ENCODE measurements at regions not wholly inside any gene's neighbourhood (a gene's known extent, or its start where the extent isn't known, plus 50 kb on each side); places are given as distances from the start of the nearest gene placed in this dataset.

GRCh38 chr1:112247961-112248360 is 148.1 kb upstream of the CTTNBP2NL start:
- no peak overlapping the region for H3K27ac ChIP-seq (ENCODE audit: low read depth, low read length)

GRCh38 chr1:112250892-112251291 is 145.1 kb upstream of the CTTNBP2NL start:
- no peak overlapping the region for H3K27ac ChIP-seq (ENCODE audit: low read depth, low read length)
- H3K9ac ChIP-seq (ENCODE audit: low read depth, low read length) = no peak overlapping the region
- H3K4me3 ChIP-seq (ENCODE audit: low read depth, low read length) = no peak overlapping the region
- peaks cover 4% of the 10 kb centered on the region; the same call in 1 of the 2 replicates for H3K4me1 ChIP-seq (ENCODE audit: control insufficient read depth, insufficient read depth, low read length)
- H3K9me3 ChIP-seq (ENCODE audit: control insufficient read depth, insufficient read depth, low read length) = no peaks in the 10 kb centered on the region
- no peaks in the 10 kb centered on the region for H3K36me3 ChIP-seq (ENCODE audit: control insufficient read depth, insufficient read depth, low read length)
- no peaks in the 10 kb centered on the region for H3K27me3 ChIP-seq (ENCODE audit: control insufficient read depth, insufficient read depth, low read length)

More at GRCh38 chr1:112247961-112248360, 148.1 kb upstream of the CTTNBP2NL start:
- H3K36me3 ChIP-seq (ENCODE audit: control insufficient read depth, insufficient read depth, low read length) = no peaks in the 10 kb centered on the region
- no peak overlapping the region for H3K4me3 ChIP-seq (ENCODE audit: low read depth, low read length)
- H3K9ac ChIP-seq (ENCODE audit: low read depth, low read length) = no peak overlapping the region
- H3K27me3 ChIP-seq (ENCODE audit: control insufficient read depth, insufficient read depth, low read length) = no peaks in the 10 kb centered on the region
- H3K4me1 ChIP-seq (ENCODE audit: control insufficient read depth, insufficient read depth, low read length) = peaks cover 6% of the 10 kb centered on the region; the same call in 1 of the 2 replicates
- H3K9me3 ChIP-seq (ENCODE audit: control insufficient read depth, insufficient read depth, low read length) = no peaks in the 10 kb centered on the region

GRCh38 chr1:112251766-112252506 is 144.1 kb upstream of the CTTNBP2NL start:
- H3K4me1 ChIP-seq (ENCODE audit: control insufficient read depth, insufficient read depth, low read length) = no peaks in the 10 kb centered on the region
- H3K4me3 ChIP-seq (ENCODE audit: low read depth, low read length) = no peak overlapping the region
- no peak overlapping the region for H3K9ac ChIP-seq (ENCODE audit: low read depth, low read length)
- H3K27me3 ChIP-seq (ENCODE audit: control insufficient read depth, insufficient read depth, low read length) = no peaks in the 10 kb centered on the region
- no peaks in the 10 kb centered on the region for H3K9me3 ChIP-seq (ENCODE audit: control insufficient read depth, insufficient read depth, low read length)
- no peaks in the 10 kb centered on the region for H3K36me3 ChIP-seq (ENCODE audit: control insufficient read depth, insufficient read depth, low read length)
- no peak overlapping the region for H3K27ac ChIP-seq (ENCODE audit: low read depth, low read length)

GRCh38 chr1:112253366-112253765 is 142.6 kb upstream of the CTTNBP2NL start:
- H3K4me3 ChIP-seq (ENCODE audit: low read depth, low read length) = no peak overlapping the region
- H3K9me3 ChIP-seq (ENCODE audit: control insufficient read depth, insufficient read depth, low read length) = no peaks in the 10 kb centered on the region
- H3K4me1 ChIP-seq (ENCODE audit: control insufficient read depth, insufficient read depth, low read length) = no peaks in the 10 kb centered on the region
- no peak overlapping the region for H3K27ac ChIP-seq (ENCODE audit: low read depth, low read length)
- H3K27me3 ChIP-seq (ENCODE audit: control insufficient read depth, insufficient read depth, low read length) = no peaks in the 10 kb centered on the region
- H3K36me3 ChIP-seq (ENCODE audit: control insufficient read depth, insufficient read depth, low read length) = no peaks in the 10 kb centered on the region
- H3K9ac ChIP-seq (ENCODE audit: low read depth, low read length) = no peak overlapping the region

- Histone ChIP-seq H3K27ac (ENCODE audit: low read depth, low read length) (no peak overlapping the region), H3K9me3 (ENCODE audit: control insufficient read depth, insufficient read depth, low read length) (no peaks in the 10 kb centered on the region), H3K36me3 (ENCODE audit: control insufficient read depth, insufficient read depth, low read length) (no peaks in the 10 kb centered on the region), H3K27me3 (ENCODE audit: control insufficient read depth, insufficient read depth, low read length) (no peaks in the 10 kb centered on the region), H3K9ac (ENCODE audit: low read depth, low read length) (no peak overlapping the region), H3K4me1 (ENCODE audit: control insufficient read depth, insufficient read depth, low read length) (no peaks in the 10 kb centered on the region), H3K4me3 (ENCODE audit: low read depth, low read length) (no peak overlapping the region)
Observed at GRCh38 chr1:112255080-112255479, 140.9 kb upstream of the CTTNBP2NL start.

- no peak overlapping the region for H3K27ac ChIP-seq (ENCODE audit: low read depth, low read length)
- H3K27me3 ChIP-seq (ENCODE audit: control insufficient read depth, insufficient read depth, low read length) = no peaks in the 10 kb centered on the region
- H3K36me3 ChIP-seq (ENCODE audit: control insufficient read depth, insufficient read depth, low read length) = no peaks in the 10 kb centered on the region
- no peak overlapping the region for H3K9ac ChIP-seq (ENCODE audit: low read depth, low read length)
- H3K9me3 ChIP-seq (ENCODE audit: control insufficient read depth, insufficient read depth, low read length) = no peaks in the 10 kb centered on the region
- no peak overlapping the region for H3K4me3 ChIP-seq (ENCODE audit: low read depth, low read length)
- no peaks in the 10 kb centered on the region for H3K4me1 ChIP-seq (ENCODE audit: control insufficient read depth, insufficient read depth, low read length)
Observed at GRCh38 chr1:112256411-112256810, 139.6 kb upstream of the CTTNBP2NL start.

- H3K27ac ChIP-seq (ENCODE audit: low read depth, low read length) = no peak overlapping the region
- no peaks in the 10 kb centered on the region for H3K27me3 ChIP-seq (ENCODE audit: control insufficient read depth, insufficient read depth, low read length)
- no peak overlapping the region for H3K9ac ChIP-seq (ENCODE audit: low read depth, low read length)
- H3K4me3 ChIP-seq (ENCODE audit: low read depth, low read length) = no peak overlapping the region
- no peaks in the 10 kb centered on the region for H3K36me3 ChIP-seq (ENCODE audit: control insufficient read depth, insufficient read depth, low read length)
- H3K4me1 ChIP-seq (ENCODE audit: control insufficient read depth, insufficient read depth, low read length) = no peaks in the 10 kb centered on the region
- H3K9me3 ChIP-seq (ENCODE audit: control insufficient read depth, insufficient read depth, low read length) = no peaks in the 10 kb centered on the region
Observed at GRCh38 chr1:112257043-112257835, 138.8 kb upstream of the CTTNBP2NL start.

GRCh38 chr1:112260699-112261098 is 135.3 kb upstream of the CTTNBP2NL start:
- Histone ChIP-seq H3K4me3 (ENCODE audit: low read depth, low read length) (no peak overlapping the region), H3K4me1 (ENCODE audit: control insufficient read depth, insufficient read depth, low read length) (no peaks in the 10 kb centered on the region), H3K27me3 (ENCODE audit: control insufficient read depth, insufficient read depth, low read length) (no peaks in the 10 kb centered on the region), H3K36me3 (ENCODE audit: control insufficient read depth, insufficient read depth, low read length) (no peaks in the 10 kb centered on the region), H3K9me3 (ENCODE audit: control insufficient read depth, insufficient read depth, low read length) (no peaks in the 10 kb centered on the region), H3K27ac (ENCODE audit: low read depth, low read length) (no peak overlapping the region), H3K9ac (ENCODE audit: low read depth, low read length) (no peak overlapping the region)

- Histone ChIP-seq H3K27ac (ENCODE audit: low read depth, low read length) (no peak overlapping the region), H3K4me1 (ENCODE audit: control insufficient read depth, insufficient read depth, low read length) (no peaks in the 10 kb centered on the region), H3K27me3 (ENCODE audit: control insufficient read depth, insufficient read depth, low read length) (no peaks in the 10 kb centered on the region), H3K36me3 (ENCODE audit: control insufficient read depth, insufficient read depth, low read length) (no peaks in the 10 kb centered on the region), H3K9me3 (ENCODE audit: control insufficient read depth, insufficient read depth, low read length) (no peaks in the 10 kb centered on the region), H3K4me3 (ENCODE audit: low read depth, low read length) (no peak overlapping the region), H3K9ac (ENCODE audit: low read depth, low read length) (no peak overlapping the region)
Observed at GRCh38 chr1:112262316-112262715, 133.7 kb upstream of the CTTNBP2NL start.

DNA sequence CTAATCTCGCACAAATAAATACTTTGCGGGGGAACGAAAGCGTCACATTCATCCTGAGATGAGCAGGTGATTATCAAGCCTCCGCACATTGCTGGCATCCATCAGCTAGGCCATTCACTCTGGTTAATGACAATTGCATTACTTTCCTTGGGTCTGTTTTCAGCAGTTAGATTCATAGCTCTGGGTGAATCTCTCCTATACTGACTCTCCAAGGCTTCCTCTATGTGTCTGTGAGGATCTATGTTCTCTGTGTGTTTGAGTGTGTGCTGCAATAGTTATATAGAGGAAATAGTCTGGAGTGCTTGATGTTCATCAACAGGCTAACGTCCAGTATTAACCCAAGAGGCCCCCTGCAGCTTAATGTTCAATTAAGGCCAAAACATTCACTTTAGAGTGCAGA is 133.0 kb upstream of the CTTNBP2NL start:
- H3K27me3 ChIP-seq (ENCODE audit: control insufficient read depth, insufficient read depth, low read length) = no peaks in the 10 kb centered on the region
- no peak overlapping the region for H3K27ac ChIP-seq (ENCODE audit: low read depth, low read length)
- no peaks in the 10 kb centered on the region for H3K4me1 ChIP-seq (ENCODE audit: control insufficient read depth, insufficient read depth, low read length)
- no peak overlapping the region for H3K4me3 ChIP-seq (ENCODE audit: low read depth, low read length)
- H3K9ac ChIP-seq (ENCODE audit: low read depth, low read length) = no peak overlapping the region
- no peaks in the 10 kb centered on the region for H3K36me3 ChIP-seq (ENCODE audit: control insufficient read depth, insufficient read depth, low read length)
- H3K9me3 ChIP-seq (ENCODE audit: control insufficient read depth, insufficient read depth, low read length) = no peaks in the 10 kb centered on the region

GRCh38 chr1:112263453-112263852 is 132.6 kb upstream of the CTTNBP2NL start:
- no peak overlapping the region for H3K9ac ChIP-seq (ENCODE audit: low read depth, low read length)
- no peak overlapping the region for H3K27ac ChIP-seq (ENCODE audit: low read depth, low read length)
- no peaks in the 10 kb centered on the region for H3K4me1 ChIP-seq (ENCODE audit: control insufficient read depth, insufficient read depth, low read length)
- no peak overlapping the region for H3K4me3 ChIP-seq (ENCODE audit: low read depth, low read length)
- no peaks in the 10 kb centered on the region for H3K9me3 ChIP-seq (ENCODE audit: control insufficient read depth, insufficient read depth, low read length)
- H3K36me3 ChIP-seq (ENCODE audit: control insufficient read depth, insufficient read depth, low read length) = no peaks in the 10 kb centered on the region
- no peaks in the 10 kb centered on the region for H3K27me3 ChIP-seq (ENCODE audit: control insufficient read depth, insufficient read depth, low read length)

Measured in HUES48 (cell line).